ENCODE measurements at regions not wholly inside any gene's neighbourhood (a gene's known extent, or its start where the extent isn't known, plus 50 kb on each side); places are given as distances from the start of the nearest gene placed in this dataset.
A peak's percentile ranks its signal among the peaks of the same experiment; 100 is the strongest.

DNA sequence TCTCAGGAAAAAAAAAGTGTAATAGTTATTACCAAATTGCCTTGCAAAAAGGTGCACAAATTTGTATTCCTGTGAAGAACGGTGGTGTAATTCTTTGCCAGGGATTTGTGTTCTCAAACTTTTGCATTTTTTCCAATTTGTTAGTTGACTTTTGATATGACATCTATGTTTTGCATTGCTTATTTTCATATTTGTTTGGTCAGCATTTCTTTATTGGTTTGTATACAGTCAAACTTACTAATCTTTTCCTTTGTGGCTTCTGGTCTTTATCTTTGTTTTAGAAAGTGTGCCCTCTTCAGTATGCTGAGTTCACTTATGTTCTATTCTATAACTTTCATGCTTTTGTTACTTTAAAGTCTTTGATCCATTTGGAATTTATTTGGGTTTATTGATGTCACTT is 226.2 kb upstream of the ZFHX3 start:
- H3K79me2 ChIP-seq (ENCODE audit: control insufficient read depth in 1 of 2, insufficient read depth in 2 of 2, low read length in 2 of 2): no peaks in the 10 kb centered on the region
- no peak overlapping the region for H3K4me3 ChIP-seq (ENCODE audit: extremely low read depth in 1 of 4, insufficient read depth in 2 of 4, low read depth in 3 of 4, low read length in 4 of 4)
- DNase-seq (ENCODE audit: low read depth in 1 of 2, low spot score in 2 of 2) (no peak), FAIRE-seq (no peak)
- H2BK15ac ChIP-seq (ENCODE audit: low read length): no peak overlapping the region
- H4K20me1 ChIP-seq (replicated peaks in 1 of 2; ENCODE audit: control insufficient read depth in 1 of 2, insufficient read depth in 2 of 2, low read length in 2 of 2): no peaks in the 10 kb centered on the region
- H4K8ac ChIP-seq (ENCODE audit: extremely low read depth, insufficient read depth, low read length): no peak overlapping the region
- H3K4me1 ChIP-seq (replicated peaks in 1 of 4; ENCODE audit: control insufficient read depth in 3 of 4, insufficient read depth in 4 of 4, low read length in 3 of 4): no peaks in the 10 kb centered on the region
- no peaks in the 10 kb centered on the region for H3K27me3 ChIP-seq (replicated peaks in 1 of 4; ENCODE audit: control insufficient read depth in 3 of 4, extremely low read depth in 1 of 4, insufficient read depth in 3 of 4, low read length in 3 of 4)
- no peak overlapping the region for H4K91ac ChIP-seq (replicated peaks; ENCODE audit: insufficient read length, low read length)
- no peak overlapping the region for H2AK5ac ChIP-seq (ENCODE audit: low read depth, low read length)
- H3K9me3 ChIP-seq (ENCODE audit: insufficient read depth in 2 of 2, low read depth in 1 of 2, low read length in 1 of 2): no peaks in the 10 kb centered on the region
- no peaks in the 10 kb centered on the region for H3K79me1 ChIP-seq (ENCODE audit: low read depth, low read length)
- H2BK120ac ChIP-seq (replicated peaks; ENCODE audit: low read depth, low read length): no peak overlapping the region
- no peaks in the 10 kb centered on the region for H3K36me3 ChIP-seq (ENCODE audit: control insufficient read depth in 2 of 4, insufficient read depth in 4 of 4, low read length in 3 of 4)
- no peaks in the 10 kb centered on the region for H3K23me2 ChIP-seq (ENCODE audit: low read depth, low read length)
- H2BK20ac ChIP-seq (ENCODE audit: low read length): no peak overlapping the region
- no peak overlapping the region for H3K56ac ChIP-seq (replicated peaks; ENCODE audit: insufficient read length, low read depth, low read length)
- CTCF ChIA-PET (ENCODE audit: partially characterized antibody): interaction anchor here (0.6 kb wide), 1 partner anchor 78 kb away, joined by 3 read pairs; no protein-coding TSS in a partner anchor
- H4K5ac ChIP-seq (ENCODE audit: insufficient read length, low read depth, low read length): no peak overlapping the region
- H3K18ac ChIP-seq (ENCODE audit: extremely low read depth, low read length): no peak overlapping the region
- no peak overlapping the region for H3K9ac ChIP-seq (replicated peaks in 1 of 4; ENCODE audit: extremely low read depth in 1 of 4, low read depth in 3 of 4, low read length in 3 of 4)
- POLR2A ChIA-PET (ENCODE audit: partially characterized antibody): no interaction called here
- H3K14ac ChIP-seq (ENCODE audit: insufficient read length): no peak overlapping the region
- H3K4me2 ChIP-seq (ENCODE audit: insufficient read depth in 1 of 2, low read depth in 2 of 2, low read length in 2 of 2): no peak overlapping the region
- 94% methylated on average over 1 of the region's 1 CpG; no CpG with 5 or more reads in 1 of the 2 experiments for WGBS, 2 experiments (ENCODE audit: extremely low coverage in 1 of 2, insufficient coverage in 1 of 2, insufficient read length in 1 of 2, insufficient replicate concordance in 2 of 2, low coverage in 1 of 2, low lambda C conversion rate in 2 of 2, missing lambda C conversion rate in 1 of 2)
- H3K23ac ChIP-seq (ENCODE audit: insufficient read length): no peak overlapping the region
- no peak overlapping the region for H3K4ac ChIP-seq (replicated peaks; ENCODE audit: insufficient read length, low read depth, low read length)
- 0 out of 2 replicates have a peak, but pooled peaks have one; percentile 9 for TF ChIP-seq MAFK (IDR thresholded peaks at IDR 0.05; ENCODE audit: low read depth, low read length)
- no peak for TF ChIP-seq SUZ12 (IDR thresholded peaks at IDR 0.05; ENCODE audit: low read length)
- TF ChIP-seq RXRA (IDR thresholded peaks at IDR 0.05; ENCODE audit: insufficient read depth, low read depth, low read length): no peak
- no peak overlapping the region for H2BK12ac ChIP-seq (ENCODE audit: low read depth, low read length)
- no peak overlapping the region for H3K27ac ChIP-seq (ENCODE audit: low read depth, low read length)
- no peak overlapping the region for H2BK5ac ChIP-seq (ENCODE audit: low read depth, low read length)
- no peak overlapping the region for H2AFZ ChIP-seq (ENCODE audit: low read length)

All from H1 (cell line).